ENCODE measurements at regions not wholly inside any gene's neighbourhood (a gene's known extent, or its start where the extent isn't known, plus 50 kb on each side); places are given as distances from the start of the nearest gene placed in this dataset.

DNA sequence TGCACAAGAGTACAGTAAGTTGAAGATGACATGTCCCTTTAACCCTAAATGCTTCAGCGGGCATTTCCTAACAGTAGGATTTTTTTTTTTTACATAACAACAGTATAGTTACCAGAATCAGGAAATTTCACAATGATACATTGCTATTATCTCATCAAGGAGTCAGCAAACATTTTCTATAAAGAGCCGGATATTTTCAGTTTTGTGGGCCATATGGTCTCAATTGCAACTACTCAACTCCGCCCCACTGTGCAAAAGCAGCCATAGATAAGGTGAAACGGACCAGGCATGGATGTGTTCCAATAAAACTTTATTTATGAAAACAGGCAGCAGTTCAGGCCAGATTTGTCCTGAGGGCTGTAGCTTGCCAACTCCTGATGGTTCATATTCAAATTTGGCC, 130.6 kb downstream of the SMAD6 start:
- DNase-seq = no peak

DNA sequence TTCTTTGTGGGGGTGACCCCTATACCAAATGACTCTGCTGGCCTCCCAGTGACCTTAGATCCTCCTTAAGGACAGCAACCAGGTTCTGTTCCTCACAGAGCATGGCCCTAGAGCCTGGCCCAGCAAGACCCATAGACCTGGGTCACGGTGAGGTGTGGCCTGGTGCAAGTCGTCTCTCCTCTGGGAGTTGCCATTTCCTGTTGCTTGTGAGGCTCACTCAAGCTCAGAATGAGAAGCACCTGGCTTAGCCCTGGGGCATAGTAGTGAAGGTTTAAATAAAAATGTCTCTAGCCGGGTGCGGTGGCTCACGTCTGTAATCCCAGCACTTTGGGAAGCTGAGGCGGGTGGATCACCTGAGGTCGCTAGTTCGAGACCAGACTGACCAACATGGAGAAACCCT, 131.3 kb downstream of the SMAD6 start:
- DNase-seq = no peak

DNA sequence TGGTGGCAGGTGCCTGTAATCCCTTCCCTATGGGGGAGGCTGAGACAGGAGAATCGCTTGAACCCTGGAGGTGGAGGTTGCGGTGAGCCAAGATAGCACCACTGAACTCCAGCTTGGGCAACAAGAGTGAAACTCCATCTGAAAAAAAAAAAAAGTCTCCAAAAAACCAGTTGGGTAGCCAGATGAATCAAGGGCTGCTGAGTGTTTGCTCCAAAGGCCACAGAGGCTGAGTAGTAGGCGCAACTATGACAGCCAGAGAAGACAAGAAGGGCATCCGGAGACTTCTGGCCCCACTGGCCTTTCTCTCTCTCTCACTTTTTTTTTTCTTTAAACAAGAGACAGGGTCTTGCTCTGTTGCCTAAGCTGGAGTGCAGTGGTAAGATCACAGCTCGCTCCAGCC, 131.8 kb downstream of the SMAD6 start:
- DNase-seq = no peak

DNA sequence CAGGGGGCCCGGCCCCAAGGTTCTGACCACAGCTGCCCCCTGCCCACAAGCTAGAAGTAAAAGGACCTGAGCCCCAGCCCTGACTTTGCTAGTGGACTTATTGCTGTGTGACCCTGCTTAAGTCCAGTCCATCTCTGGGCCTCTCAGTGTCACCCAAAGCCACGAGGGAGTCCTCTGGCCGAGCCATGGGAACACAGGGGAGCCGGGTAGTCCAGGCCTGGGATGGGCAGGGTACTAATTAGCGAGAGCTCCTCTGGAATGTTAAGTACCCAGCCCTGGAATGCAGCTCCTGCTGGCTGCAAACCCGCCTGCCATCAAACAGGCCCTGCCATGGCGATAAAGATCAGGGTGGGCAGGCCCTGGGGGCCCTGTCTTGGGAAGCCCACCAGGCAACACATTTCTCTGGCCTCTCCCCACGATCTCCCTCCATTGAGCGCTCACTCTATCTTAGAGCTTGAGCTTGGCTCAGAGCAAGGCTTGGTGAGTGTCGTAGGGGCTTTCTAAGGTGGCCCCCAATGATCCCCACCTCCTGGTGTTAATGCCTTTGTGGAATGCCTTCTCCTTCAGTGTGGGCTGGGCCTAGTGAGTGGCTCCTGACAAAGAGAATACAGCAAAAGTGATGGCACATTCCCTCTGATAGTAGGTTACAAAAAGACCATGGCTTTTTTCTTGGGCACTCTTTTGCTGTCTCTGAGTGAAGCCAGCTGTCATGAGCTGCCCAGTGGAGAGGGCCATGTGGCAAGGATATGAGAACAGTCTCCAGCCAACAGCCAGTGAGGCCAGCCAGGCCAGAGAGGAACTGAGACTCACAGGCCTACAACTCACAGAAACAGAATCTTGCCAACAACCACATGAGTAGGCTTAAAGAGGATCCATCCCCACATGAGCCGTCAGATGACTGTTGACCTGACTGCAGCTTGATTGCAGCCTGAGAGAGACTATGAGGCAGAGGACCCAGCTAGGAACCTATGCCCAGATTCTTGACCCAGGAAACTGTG, 133.1 kb downstream of the SMAD6 start:
- no peak for DNase-seq

DNA sequence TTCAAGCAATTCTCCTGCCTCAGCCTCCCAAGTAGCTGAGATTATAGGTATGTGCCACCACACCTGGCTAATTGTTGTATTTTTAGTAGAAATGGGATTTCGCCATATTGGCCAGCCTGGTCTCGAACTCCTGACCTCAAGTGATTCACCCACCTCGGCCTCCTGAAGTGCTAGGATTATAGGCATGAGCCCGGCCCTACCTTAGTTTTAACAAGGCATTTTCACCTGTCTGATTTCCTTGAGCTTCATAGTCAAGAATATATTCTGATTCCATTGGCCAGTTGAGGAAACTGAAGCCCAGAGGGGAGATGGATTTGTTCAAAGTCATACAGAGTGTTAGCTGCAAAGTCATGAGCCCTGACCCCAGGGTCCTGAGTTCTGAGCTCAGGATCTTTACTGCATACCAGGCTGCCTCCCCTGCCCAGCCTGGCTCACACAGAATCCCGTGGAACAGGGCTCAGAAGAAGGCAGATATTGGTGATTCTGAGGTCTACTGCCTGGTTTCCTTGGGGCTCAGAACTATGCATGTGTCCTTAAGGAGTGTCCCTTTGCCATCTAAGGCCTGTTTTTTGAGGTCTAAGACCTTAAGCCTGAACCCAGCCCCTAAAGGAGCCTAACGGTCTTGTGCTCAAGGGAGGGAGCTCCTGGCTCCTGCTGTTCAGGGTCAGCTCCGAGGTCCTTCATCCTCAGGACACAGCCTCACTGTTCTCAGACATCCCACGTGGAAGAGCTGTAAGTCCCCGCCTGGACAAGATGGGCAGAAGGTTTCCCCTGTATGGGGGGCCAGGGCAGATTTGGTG, 134.4 kb downstream of the SMAD6 start:
- DNase-seq = no peak

DNA sequence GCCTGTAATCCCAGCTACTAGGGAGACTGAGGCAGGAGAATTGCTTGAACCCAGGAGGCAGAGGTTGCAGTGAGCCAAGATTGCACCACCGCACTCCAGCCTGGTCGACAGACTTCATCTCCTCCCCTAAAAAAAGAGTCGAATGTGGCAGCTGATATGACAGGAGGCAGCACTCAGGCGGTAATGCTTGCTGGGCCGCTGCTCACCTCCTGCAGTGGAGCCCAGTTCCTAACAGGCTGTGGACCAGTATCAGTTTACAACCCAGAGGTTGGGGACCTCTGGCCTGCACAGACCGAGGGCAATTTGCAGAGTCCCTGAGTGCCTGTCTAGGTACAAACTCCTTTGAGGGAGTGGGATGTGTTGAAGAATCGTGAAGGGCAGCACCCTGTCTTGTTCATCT, 136.2 kb downstream of the SMAD6 start:
- no peak for DNase-seq

DNA sequence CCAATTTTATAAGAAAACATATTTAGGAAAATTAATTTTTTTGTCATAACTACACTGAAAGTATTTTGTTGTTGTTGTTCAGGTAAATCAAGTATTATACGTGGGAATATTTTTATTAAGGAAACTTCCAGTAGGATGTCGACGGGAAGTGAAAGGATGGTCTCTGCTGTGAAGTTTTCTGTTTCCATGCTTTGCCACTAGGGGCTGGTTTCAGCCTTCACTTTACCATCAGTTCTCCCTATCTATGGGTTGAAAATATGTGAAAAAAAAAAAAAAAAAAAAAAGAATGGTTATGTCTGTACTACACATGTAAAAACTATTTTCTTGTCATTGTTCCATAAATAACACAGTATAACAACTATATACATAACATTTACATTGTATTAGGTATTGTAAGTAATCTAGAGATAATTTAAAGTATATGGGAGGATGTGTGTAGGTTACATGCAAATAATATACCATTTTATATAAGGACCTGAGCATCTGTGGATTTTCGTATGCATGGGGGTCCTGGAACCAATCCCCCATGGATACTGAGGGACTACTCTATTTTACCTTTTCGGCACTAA, 136.7 kb downstream of the SMAD6 start:
- DNase-seq = no peak

DNA sequence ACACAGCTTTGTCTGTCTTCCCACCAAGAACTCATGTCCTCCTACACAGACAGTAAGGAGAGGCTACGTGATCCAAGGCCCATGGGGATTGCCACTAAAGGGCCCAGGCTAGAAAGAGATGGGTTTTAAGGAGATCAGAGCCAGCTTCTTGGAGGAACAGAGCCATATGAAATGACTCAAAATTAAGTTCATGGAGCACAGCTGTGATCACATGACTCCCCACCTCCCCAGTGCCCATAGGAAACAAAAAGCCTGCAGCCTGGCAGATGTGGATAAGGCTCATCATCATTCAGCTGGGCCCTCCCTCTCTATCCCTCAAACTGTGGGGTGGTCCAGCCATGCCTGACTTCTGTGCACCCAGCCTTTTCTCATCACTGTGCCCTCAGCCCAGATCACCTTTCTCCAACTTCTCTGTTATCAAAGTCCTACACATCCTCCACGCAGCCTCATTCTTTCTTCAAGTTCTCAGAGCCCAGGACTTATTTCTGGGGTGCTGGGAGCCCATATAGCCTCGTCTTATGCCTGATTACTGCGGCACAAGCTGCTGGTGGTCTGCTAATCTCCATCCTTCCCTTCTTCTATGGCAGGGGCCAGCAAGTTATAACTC, 137.6 kb downstream of the SMAD6 start:
- DNase-seq = no peak

DNA sequence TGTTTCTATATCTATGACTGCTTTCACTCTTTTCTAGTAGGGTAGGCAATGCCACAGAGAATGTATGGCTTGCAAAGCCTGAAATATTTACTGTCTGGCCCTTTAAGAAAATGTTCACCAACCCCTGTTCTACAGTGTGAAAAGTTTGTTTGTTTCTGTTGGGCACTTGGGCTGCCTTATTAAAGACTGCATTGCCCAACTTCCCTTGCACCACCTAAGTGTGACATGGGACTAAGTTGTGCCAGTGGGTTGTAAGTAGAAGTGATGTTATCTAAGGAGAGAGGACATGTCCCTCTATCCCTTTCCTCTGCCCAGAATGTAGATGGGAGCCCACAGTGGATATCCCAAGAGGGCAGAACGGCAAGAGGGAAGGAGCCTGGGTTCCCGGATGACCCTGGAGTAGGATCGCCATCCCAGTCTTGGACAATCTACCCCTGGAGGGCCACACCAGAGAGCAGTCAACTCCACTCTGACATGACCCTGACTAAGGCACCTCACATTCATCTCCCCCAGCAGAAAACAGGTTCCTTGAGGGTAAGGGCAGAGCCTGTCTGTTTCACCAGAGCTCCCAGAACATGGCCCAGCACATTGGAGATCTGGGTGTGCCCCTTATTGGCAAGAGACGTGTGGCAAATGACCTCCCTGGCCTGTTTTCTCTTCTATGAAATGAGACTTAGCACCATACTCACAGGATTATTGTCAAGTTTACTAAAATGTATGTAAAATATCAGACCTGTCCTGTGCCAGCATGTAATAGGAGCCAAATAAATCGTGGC, 138.8 kb downstream of the SMAD6 start:
- DNase-seq = no peak

DNA sequence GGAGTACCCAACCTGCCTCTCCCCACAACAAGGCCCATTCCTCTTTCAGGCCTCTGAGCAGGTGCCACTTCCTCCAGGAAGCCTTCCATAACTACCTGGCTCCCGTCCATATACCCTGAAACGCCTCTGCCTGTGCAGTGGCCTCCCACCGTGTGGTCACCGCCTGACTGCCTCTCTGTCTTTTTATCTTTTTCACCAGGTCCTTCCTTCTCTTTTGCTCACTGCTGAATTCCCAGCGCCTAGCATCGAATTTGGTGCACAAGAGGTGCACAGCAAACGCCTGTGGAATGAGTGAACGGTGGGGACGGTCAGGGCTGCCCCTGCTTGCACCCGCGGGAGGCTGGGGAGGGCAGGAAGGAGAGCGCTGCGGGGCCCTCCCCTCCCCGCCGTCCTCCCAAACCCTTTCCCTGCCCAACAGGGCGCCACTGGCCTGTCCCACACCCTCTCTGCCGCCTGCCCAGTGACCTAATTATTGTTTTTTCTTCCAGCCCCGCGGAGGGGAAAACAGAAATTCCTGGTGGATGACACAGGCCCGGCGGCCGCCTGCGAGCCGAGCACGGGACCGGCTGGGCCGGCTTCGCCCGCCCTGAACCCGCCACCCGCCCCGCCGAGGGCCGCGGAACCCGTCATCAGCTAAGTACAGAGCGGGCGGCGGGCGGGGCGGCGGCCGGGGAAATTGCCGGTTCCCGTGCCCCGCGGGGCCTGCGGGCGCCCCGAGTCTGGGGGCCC, 140.1 kb downstream of the SMAD6 start:
- no peak for DNase-seq

DNA sequence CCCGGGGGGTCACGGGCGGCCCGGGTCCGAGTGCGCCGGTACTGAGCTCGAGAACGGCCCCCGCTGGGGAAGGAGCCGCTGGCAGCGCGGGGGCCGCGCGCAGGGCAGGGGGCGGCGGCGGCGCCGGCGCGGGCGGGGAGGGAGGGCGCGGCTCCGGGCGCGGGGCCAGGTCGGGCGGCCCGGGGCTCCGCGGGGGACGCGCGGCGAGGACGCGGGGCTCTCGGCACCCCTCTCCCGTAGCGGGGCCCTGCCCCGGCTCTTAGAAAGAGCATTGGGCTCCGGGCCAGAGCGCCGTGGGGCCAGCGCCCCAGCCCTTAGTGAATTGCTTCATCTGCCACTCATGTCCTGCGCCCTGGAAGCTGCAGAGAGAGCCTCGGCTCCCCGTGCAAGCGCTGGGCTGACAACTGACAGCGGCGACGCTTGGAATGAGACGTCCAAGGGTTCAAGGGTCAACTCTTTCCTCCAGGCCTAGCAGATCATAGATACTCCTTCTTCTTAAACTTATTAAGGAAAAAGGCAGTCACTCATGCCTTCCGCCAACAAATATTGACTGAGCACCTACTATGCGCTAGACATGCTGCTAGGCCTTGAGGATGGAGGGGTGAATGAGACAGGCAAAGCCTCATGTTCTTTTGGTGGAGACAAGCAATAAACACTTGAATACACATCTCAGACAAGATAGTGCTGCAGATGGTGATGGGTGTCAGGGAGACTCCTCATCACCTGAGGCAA, 140.8 kb downstream of the SMAD6 start:
- no peak for DNase-seq

DNA sequence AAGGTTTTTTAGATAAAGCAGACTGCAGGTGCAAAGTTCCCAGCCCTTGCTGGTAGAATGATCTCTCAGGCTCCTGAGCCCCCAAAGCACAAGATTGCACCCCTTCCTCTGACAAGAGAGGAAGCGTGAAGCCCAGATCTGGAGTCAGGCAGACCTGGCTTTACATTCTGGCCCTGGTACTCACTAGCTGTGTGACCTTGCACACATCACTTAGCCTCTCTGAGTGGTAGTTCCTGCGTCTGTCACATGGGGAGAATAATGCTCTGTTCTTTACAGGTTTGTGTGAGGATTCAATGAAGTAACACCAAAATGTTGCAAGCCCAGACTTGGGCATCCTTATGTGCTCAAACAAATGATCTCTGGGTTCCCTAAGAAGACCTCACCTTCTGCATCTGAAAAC, 141.5 kb downstream of the SMAD6 start:
- DNase-seq = no peak

DNA sequence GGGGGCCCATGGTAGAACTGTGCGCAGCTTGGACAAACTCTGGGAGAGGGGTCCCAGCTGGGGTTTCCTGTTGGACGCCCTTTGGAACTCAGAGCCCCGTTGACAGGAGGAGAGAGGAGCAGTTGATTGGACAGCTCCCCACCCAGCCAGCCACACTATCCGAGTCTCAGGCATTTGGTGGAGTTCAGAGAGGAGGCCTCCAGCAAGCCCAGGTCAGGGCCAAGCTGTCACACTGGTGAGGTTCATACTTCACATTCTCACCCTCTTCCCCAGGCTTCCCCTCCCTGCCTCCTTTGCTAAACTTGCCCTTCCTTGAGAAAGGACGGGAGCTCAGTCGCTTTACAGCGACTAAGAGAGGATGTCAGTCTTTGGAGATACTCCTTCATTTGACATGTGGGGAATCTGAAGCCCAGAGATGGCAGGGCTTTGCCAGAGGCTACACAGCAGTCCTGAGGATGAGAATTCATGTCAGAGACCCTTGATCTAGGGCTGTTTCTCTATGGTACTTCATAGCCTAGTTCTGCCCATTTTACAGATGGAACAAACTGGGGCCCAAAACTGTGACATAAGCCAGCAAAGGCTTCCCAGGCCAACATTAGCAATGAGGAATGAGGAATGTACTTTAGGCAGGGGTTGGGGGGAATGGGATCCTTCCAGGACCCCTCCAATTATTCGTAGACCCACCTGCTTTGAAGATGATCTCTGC, 142.2 kb downstream of the SMAD6 start:
- no peak for DNase-seq

DNA sequence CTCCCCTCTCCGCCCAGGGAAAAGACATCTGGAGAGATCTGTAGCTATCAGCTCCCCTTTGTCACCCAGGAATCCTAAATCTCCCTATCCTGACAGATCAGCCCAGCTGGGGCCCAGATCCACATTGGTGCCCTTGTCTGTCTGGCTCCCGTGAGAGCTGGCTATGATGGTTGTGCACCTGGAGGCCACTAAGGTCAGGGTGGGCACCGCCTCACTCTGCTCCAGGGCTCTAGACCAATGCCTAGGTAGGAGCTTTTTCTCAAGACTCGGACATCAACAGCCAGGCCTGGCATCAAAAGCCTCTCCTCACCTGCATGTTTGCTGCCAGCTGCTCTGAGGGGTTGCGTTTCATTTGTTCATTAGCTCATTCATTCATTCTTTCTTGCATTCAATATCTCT, 142.7 kb downstream of the SMAD6 start:
- no peak for DNase-seq

DNA sequence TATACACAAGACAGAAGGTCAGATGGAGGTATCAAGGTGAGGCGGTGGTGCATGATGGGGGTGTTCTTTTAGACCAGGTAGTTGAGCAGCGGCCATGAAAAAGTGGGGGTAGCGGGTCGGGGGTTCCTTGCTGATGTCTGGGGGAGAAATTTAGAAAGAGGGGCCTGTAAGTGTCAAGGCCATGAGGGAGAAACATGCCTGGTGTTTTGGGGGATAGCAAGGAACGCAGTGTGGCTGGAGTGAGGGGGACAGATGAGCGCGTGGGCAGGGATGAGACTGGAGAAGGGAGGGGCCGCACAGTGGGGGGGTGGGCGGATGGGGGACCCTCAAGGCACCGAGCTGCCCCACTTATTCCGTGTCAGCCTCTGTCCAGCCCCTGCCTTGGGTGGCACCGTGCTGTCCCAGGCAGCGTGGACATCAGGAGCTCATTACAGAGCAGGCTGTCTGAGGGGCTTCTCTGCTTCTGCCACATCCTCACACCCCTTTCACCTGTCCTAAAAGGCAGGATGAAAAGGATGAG, 143.3 kb downstream of the SMAD6 start:
- no peak for DNase-seq

DNA sequence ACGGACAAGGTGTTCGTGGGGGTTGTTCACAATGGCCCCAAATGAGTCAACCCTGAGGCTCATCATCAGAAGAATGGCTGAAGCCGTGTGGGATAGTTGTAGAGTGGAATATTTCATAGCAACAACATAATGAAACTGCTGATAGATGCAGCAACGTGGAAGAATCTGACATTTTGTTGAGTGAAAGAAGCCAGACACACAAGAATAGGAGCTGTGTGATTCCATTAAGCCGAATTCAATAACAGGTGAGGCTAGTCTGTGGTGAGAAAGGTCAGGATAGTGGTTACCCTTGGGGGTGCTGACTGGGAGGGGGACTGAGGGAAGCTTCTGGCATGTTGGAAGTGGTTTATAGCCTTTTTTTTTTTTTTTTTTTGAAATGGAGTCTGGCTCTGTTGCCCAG, 144.0 kb downstream of the SMAD6 start:
- DNase-seq = no peak

DNA sequence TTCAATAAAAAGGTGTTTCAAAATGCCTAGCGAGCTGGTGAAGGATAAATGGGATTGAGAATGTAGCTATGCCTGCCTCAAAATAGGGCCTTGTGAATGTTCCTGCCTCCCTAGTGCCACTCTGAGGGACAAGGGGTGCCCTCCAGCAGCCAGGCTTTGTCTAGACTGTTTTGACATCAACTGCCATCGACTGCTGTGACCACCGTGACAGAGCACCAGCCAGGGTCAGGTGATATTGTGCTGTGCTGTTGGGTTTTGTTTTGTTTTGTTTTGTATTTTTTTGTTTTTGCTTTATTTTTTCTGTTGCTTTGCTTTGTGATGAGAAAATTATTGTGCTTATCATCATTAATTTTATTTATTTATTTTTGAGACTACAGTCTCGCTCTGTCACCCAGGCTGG, 144.8 kb downstream of the SMAD6 start:
- no peak for DNase-seq

DNA sequence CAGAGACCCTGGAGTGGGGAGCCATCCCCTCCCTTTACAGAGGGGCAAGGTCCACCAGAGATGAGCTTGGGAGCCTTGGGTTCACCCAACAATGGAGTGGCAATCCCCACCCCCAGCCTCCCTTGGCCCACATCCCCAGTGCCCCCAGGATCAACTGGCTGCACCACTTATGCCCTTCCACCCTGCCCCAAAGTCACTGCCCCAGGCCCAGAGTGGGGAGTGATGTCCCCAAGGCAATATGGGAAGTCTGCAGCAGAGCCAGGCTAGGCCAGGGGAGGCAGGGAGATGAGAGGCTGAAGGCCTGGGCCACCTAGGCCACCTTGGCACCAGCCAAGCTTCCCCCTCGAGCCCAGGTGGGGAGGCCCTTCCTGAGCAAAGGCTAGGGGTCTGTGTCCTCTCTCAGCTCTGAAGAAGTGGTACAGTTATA, 145.5 kb downstream of the SMAD6 start:
- no peak for DNase-seq

DNA sequence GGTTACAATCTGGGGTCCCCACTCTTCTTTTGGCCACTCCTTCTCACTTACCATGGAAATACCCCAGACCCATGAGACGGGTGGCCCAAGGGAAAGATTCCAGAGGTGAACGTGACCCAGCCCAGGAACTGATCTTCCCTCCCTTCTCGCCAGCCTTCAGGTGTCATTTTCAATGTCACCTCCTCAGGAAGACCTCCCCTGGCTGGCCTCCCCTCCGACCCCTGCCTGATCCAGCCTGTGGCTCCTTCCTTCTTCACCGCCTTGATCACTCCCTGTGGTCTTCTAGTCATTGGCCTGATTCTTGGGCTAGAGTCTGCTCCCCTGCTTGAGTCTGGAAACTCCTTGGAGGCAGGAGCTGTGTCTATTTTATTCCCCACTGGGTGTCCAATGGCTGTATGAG, 146.1 kb downstream of the SMAD6 start:
- no peak for DNase-seq

Data from NCI-H1417 treated with DMSO at 0.1 percent for 48 hours (cell line).